ENCODE measurements at regions not wholly inside any gene's neighbourhood (a gene's known extent, or its start where the extent isn't known, plus 50 kb on each side); places are given as distances from the start of the nearest gene placed in this dataset.

- TF ChIP-seq, protein P1, sequence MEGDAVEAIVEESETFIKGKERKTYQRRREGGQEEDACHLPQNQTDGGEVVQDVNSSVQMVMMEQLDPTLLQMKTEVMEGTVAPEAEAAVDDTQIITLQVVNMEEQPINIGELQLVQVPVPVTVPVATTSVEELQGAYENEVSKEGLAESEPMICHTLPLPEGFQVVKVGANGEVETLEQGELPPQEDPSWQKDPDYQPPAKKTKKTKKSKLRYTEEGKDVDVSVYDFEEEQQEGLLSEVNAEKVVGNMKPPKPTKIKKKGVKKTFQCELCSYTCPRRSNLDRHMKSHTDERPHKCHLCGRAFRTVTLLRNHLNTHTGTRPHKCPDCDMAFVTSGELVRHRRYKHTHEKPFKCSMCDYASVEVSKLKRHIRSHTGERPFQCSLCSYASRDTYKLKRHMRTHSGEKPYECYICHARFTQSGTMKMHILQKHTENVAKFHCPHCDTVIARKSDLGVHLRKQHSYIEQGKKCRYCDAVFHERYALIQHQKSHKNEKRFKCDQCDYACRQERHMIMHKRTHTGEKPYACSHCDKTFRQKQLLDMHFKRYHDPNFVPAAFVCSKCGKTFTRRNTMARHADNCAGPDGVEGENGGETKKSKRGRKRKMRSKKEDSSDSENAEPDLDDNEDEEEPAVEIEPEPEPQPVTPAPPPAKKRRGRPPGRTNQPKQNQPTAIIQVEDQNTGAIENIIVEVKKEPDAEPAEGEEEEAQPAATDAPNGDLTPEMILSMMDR (IDR thresholded peaks at IDR 0.05) = no peak
- no peak for TF ChIP-seq EP300 (IDR thresholded peaks at IDR 0.05)
These were observed 330.5 kb downstream of the NXPE2 start for GRCh38 chr11:115008799-115009198.
